ENCODE measurements at regions not wholly inside any gene's neighbourhood (a gene's known extent, or its start where the extent isn't known, plus 50 kb on each side); places are given as distances from the start of the nearest gene placed in this dataset.
"Not testable (repeated sequence)": the region's sequence is repeated elsewhere in the genome, so short reads cannot be mapped to it uniquely, and the experiment has no call there.

- DNase-seq = no peak
Observed at GRCh38 chr1:194080826-194081225, 894.4 kb upstream of the B3GALT2 start.

- DNase-seq = no peak
Observed at GRCh38 chr1:194078765-194079164, 892.4 kb upstream of the B3GALT2 start.

- no peak for DNase-seq
Observed at GRCh38 chr1:194076646-194077045, 890.2 kb upstream of the B3GALT2 start.

GRCh38 chr1:194073833-194074232 lies 887.4 kb upstream of the B3GALT2 start:
- no peak for DNase-seq

GRCh38 chr1:194071205-194071604 lies 884.8 kb upstream of the B3GALT2 start:
- DNase-seq = no peak

- DNase-seq = no peak
Observed at GRCh38 chr1:194069831-194070218, 883.4 kb upstream of the B3GALT2 start.

GRCh38 chr1:194069168-194069830 lies 882.9 kb upstream of the B3GALT2 start:
- DNase-seq = no peak

- DNase-seq = no peak
Observed at GRCh38 chr1:194068446-194069167, 882.2 kb upstream of the B3GALT2 start.

- no peak for DNase-seq
Observed at GRCh38 chr1:194067772-194068171, 881.4 kb upstream of the B3GALT2 start.

GRCh38 chr1:194062962-194063361 lies 876.5 kb upstream of the B3GALT2 start:
- no peak for DNase-seq

- no peak for DNase-seq
Observed at GRCh38 chr1:194062526-194062925, 876.1 kb upstream of the B3GALT2 start.

- DNase-seq = no peak
Observed at GRCh38 chr1:194060481-194060880, 874.1 kb upstream of the B3GALT2 start.

GRCh38 chr1:194058268-194058667 lies 871.9 kb upstream of the B3GALT2 start:
- not testable (repeated sequence) for DNase-seq

GRCh38 chr1:194056169-194056568 lies 869.8 kb upstream of the B3GALT2 start:
- DNase-seq = no peak

GRCh38 chr1:194055536-194055935 lies 869.1 kb upstream of the B3GALT2 start:
- no peak for DNase-seq

- no peak for DNase-seq
Observed at GRCh38 chr1:194052514-194053338, 866.3 kb upstream of the B3GALT2 start.

- DNase-seq = no peak
Observed at GRCh38 chr1:194047921-194048320, 861.5 kb upstream of the B3GALT2 start.

- DNase-seq = no peak
Observed at GRCh38 chr1:194047206-194047605, 860.8 kb upstream of the B3GALT2 start.

- DNase-seq = no peak
Observed at GRCh38 chr1:194045416-194045815, 859.0 kb upstream of the B3GALT2 start.

GRCh38 chr1:194044892-194045291 lies 858.5 kb upstream of the B3GALT2 start:
- no peak for DNase-seq

GRCh38 chr1:194043984-194044755 lies 857.8 kb upstream of the B3GALT2 start:
- no peak for DNase-seq

GRCh38 chr1:194042736-194043135 lies 856.3 kb upstream of the B3GALT2 start:
- DNase-seq = no peak

- no peak for DNase-seq
Observed at GRCh38 chr1:194040496-194040895, 854.1 kb upstream of the B3GALT2 start.

Data from CD4-positive, alpha-beta T cell treated with Interleukin-15 for 1 hour (primary cell).